Neuronal stem cell (in vitro differentiated cells): ENCODE measurements at regions not wholly inside any gene's neighbourhood (a gene's known extent, or its start where the extent isn't known, plus 50 kb on each side); places are given as distances from the start of the nearest gene placed in this dataset.

Experiments used
- DNase-seq: peaks from one replicate; pipeline ENCODE4 v3.0.0-alpha.2; 2013; ENCODE audit warnings: low spot score
- H2AFZ ChIP-seq: one replicate; pipeline ENCODE4 v1.6.1; 2013; ENCODE audit warnings: mild to moderate bottlenecking, low read length, inconsistent platforms
- H2AK5ac ChIP-seq: 2 replicates; pipeline ENCODE4 v1.6.1; 2013; ENCODE audit warnings: low read depth, mild to moderate bottlenecking, inconsistent platforms, low read length, moderate library complexity, mixed read lengths
- H2BK120ac ChIP-seq: 2 replicates; pipeline ENCODE4 v1.6.1; 2013; ENCODE audit warnings: low read depth, mild to moderate bottlenecking, inconsistent platforms, low read length, moderate library complexity, mixed read lengths
- H2BK12ac ChIP-seq: one replicate; pipeline ENCODE4 v1.6.1; 2013; ENCODE audit warnings: low read length, inconsistent platforms
- H2BK15ac ChIP-seq: 2 replicates; pipeline ENCODE4 v1.6.1; 2013; ENCODE audit warnings: mild to moderate bottlenecking, low read length, inconsistent platforms, mixed read lengths
- H2BK5ac ChIP-seq: one replicate; pipeline ENCODE4 v1.6.1; 2013; ENCODE audit warnings: inconsistent platforms, mild to moderate bottlenecking, low read length, moderate library complexity
- H3K14ac ChIP-seq: one replicate; pipeline ENCODE4 v1.6.1; 2013; ENCODE audit warnings: low read length, inconsistent platforms
- H3K18ac ChIP-seq: 2 replicates; pipeline ENCODE4 v1.6.1; 2013; ENCODE audit warnings: low read length, inconsistent platforms
- H3K23ac ChIP-seq: 2 replicates; pipeline ENCODE4 v1.6.1; 2013; ENCODE audit warnings: low read depth, mild to moderate bottlenecking, mixed read lengths, low read length, inconsistent platforms; ENCODE audit not compliant: poor library complexity
- H3K27ac ChIP-seq: replicated peaks from 3 replicates; pipeline ENCODE4 v1.5.1; 2013; ENCODE audit warnings: low read length, inconsistent platforms
- H3K27me3 ChIP-seq, 3 experiments: 2 replicates each; pipeline ENCODE4 v1.6.1; 2013; ENCODE audit warnings: low read length in 3 of 3, mild to moderate bottlenecking in 2 of 3, inconsistent platforms in 1 of 3, low read depth in 1 of 3, mixed read lengths in 1 of 3, moderate library complexity in 1 of 3; ENCODE audit not compliant: control insufficient read depth in 3 of 3, insufficient read depth in 3 of 3
- H3K36me3 ChIP-seq, 2 donors: replicated peaks in 1 of 2; 2 replicates each; pipeline ENCODE4 v1.6.1; 2013; ENCODE audit warnings: low read length in 2 of 2; ENCODE audit not compliant: control insufficient read depth in 2 of 2, insufficient read depth in 2 of 2
- H3K4ac ChIP-seq: 2 replicates; pipeline ENCODE4 v1.6.1; 2013; ENCODE audit warnings: inconsistent platforms, mild to moderate bottlenecking, low read length, moderate library complexity
- H3K4me1 ChIP-seq, 2 donors: 1 replicate in 1 of 2; 2 replicates in 1 of 2; pipeline ENCODE4 v1.6.1; 2013; ENCODE audit warnings: low read length in 2 of 2, low read depth in 1 of 2; ENCODE audit not compliant: control insufficient read depth in 2 of 2, insufficient read depth in 1 of 2
- H3K4me2 ChIP-seq: one replicate; pipeline ENCODE4 v1.6.1; 2013; ENCODE audit warnings: mild to moderate bottlenecking, low read length, inconsistent platforms; ENCODE audit not compliant: insufficient read depth, poor library complexity, severe bottlenecking
- H3K4me3 ChIP-seq, 2 donors: 2 replicates each; pipeline ENCODE4 v1.5.1; 2013; ENCODE audit warnings: low read length in 2 of 2, mild to moderate bottlenecking in 2 of 2, inconsistent platforms in 1 of 2, moderate library complexity in 1 of 2
- H3K79me1 ChIP-seq: one replicate; pipeline ENCODE4 v1.6.1; 2013; ENCODE audit warnings: low read depth, mild to moderate bottlenecking, inconsistent platforms, low read length, moderate library complexity
- H3K9ac ChIP-seq: one replicate; pipeline ENCODE4 v1.6.1; 2013; ENCODE audit warnings: mild to moderate bottlenecking, low read depth, low read length, inconsistent platforms; ENCODE audit not compliant: poor library complexity
- H3K9me3 ChIP-seq, 2 donors: replicated peaks in 1 of 2; 2 replicates each; pipeline versions ENCODE3 to v1.6.1; 2013; ENCODE audit warnings: low read length in 2 of 2, mild to moderate bottlenecking in 2 of 2, inconsistent platforms in 1 of 2, low read depth in 1 of 2, mixed read lengths in 1 of 2, moderate library complexity in 1 of 2; ENCODE audit not compliant: control insufficient read depth in 2 of 2, insufficient read depth in 1 of 2
- H4K8ac ChIP-seq: one replicate; pipeline ENCODE4 v1.6.1; 2013; ENCODE audit warnings: low read depth, mild to moderate bottlenecking, inconsistent platforms, low read length, moderate library complexity
- H4K91ac ChIP-seq: one replicate; pipeline ENCODE4 v1.6.1; 2013; ENCODE audit warnings: low read length, low read depth, mild to moderate bottlenecking, inconsistent platforms; ENCODE audit not compliant: poor library complexity
- WGBS, 2 donors: extraction: QIAGEN DNeasy Blood & Tissue Kit; methylation state at CpG; one replicate each; pipeline ENCODE4 v1.1.7; 2013; ENCODE audit warnings: missing lambda C conversion rate in 2 of 2, mixed read lengths in 1 of 2; ENCODE audit not compliant: insufficient read length in 2 of 2, insufficient replicate concordance in 1 of 2; ENCODE audit errors: extremely low coverage in 2 of 2; 5-methylcytosine and 5-hydroxymethylcytosine counted together

DNA sequence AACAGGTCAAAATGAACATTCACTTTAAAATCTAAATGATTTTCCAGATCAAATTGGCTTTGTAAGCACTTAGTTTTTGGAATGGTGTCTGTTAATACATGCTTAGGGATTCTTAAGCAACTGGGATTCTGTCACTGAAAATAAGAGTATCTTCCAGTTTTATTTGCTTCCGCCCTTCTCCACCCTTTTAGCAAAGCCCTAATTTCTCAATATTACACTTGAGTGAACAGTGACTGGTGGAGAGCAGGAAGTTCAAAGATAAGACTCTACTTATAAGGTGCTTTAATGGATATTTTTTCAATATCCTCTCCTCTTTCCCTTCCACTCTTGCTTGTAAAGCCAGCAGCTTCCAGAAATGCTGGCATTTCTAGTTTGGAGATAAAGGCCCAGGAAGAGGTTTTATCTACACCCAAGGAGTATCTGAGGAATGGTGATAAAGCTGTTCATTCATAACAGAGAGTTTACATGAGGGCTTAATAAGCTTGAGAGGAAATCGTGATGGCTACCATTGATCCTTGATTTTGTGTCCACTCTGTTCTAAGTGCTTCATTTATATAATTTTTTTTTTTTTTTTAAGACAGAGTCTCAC is 265.9 kb upstream of the PRICKLE1 start:
- WGBS, 2 donors: no CpG with 5 or more reads among the region's 2 CpGs
- DNase-seq: no peak

DNA sequence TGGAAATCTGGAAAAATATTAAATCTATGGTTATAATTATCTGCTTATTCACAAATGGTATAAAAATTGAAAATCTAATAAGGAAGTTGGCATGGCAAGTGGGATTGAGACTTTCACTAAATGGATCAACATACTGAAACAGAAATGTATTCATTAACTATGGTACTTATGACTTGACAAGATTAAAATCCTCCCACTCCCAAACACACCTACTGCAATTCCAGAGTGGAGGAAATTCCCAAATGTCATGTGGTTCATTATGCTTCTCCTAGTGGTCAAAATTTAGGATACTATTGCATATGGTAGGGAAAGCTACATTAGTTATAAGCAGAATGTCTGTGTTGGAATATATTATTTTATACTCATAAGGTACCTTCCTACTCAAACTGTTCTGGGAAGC is 265.3 kb upstream of the PRICKLE1 start:
- no peaks in the 10 kb centered on the region for H3K9me3 ChIP-seq
- H3K18ac ChIP-seq: no peak overlapping the region
- no peak overlapping the region for H4K91ac ChIP-seq
- no peak overlapping the region for H2AK5ac ChIP-seq
- H3K79me1 ChIP-seq: no peaks in the 10 kb centered on the region
- H3K4ac ChIP-seq: no peak overlapping the region
- H2AFZ ChIP-seq: no peak overlapping the region
- no peaks in the 10 kb centered on the region for H3K27me3 ChIP-seq
- H3K23ac ChIP-seq: no peak overlapping the region
- no peak overlapping the region for H2BK5ac ChIP-seq
- H2BK120ac ChIP-seq: no peak overlapping the region
- no peaks in the 10 kb centered on the region for H3K36me3 ChIP-seq
- H3K9ac ChIP-seq: no peak overlapping the region
- no peak overlapping the region for H3K4me2 ChIP-seq
- H3K4me3 ChIP-seq: no peak overlapping the region
- no peaks in the 10 kb centered on the region for H3K4me1 ChIP-seq
- H2BK15ac ChIP-seq: no peak overlapping the region
- no peak overlapping the region for H3K14ac ChIP-seq
- DNase-seq: no peak
- H3K27ac ChIP-seq: no peak overlapping the region
- H2BK12ac ChIP-seq: no peak overlapping the region
- no peak overlapping the region for H4K8ac ChIP-seq

More for the DNA sequence above, 265.9 kb upstream of the PRICKLE1 start:
- Histone ChIP-seq H4K91ac (no peak overlapping the region), H3K9ac (no peak overlapping the region), H3K4ac (no peak overlapping the region), H2BK15ac (no peak overlapping the region), H3K4me1 (no peaks in the 10 kb centered on the region), H2BK5ac (no peak overlapping the region), H3K9me3 (no peaks in the 10 kb centered on the region), H3K4me3 (no peak overlapping the region), H3K27me3 (no peaks in the 10 kb centered on the region), H3K23ac (no peak overlapping the region), H3K79me1 (no peaks in the 10 kb centered on the region), H4K8ac (no peak overlapping the region), H3K4me2 (no peak overlapping the region), H3K27ac (no peak overlapping the region), H3K18ac (no peak overlapping the region), H3K36me3 (no peaks in the 10 kb centered on the region), H2AK5ac (no peak overlapping the region), H2BK12ac (no peak overlapping the region), H3K14ac (no peak overlapping the region), H2BK120ac (no peak overlapping the region), H2AFZ (no peak overlapping the region)

DNA sequence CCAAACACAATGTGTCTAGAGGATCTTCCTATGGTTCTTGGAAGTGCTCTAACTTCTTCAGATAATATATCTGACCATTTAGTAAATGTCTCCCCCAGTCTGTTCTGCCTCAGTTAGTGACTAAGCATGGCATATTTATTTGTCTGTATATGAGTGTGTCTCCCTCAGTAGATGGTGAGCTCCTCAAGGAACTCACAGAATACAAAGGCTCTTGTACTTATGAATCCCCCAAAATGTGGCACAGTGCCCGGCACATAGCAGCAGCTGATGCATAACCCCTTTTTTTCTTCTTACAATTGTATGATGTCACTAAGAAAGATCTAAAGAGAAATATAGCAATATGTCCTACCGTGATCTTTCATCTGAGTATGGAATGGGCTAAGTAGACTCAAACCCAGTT is 264.7 kb upstream of the PRICKLE1 start:
- Histone ChIP-seq H3K36me3 (no peaks in the 10 kb centered on the region), H3K4me2 (no peak overlapping the region), H3K23ac (no peak overlapping the region), H3K14ac (no peak overlapping the region), H3K4me1 (no peaks in the 10 kb centered on the region), H3K18ac (no peak overlapping the region), H3K4me3 (no peak overlapping the region), H2BK15ac (no peak overlapping the region), H3K27me3 (no peaks in the 10 kb centered on the region), H2AFZ (no peak overlapping the region), H2BK12ac (no peak overlapping the region), H3K9me3 (no peaks in the 10 kb centered on the region), H4K8ac (no peak overlapping the region), H2BK120ac (no peak overlapping the region), H4K91ac (no peak overlapping the region), H3K4ac (no peak overlapping the region), H3K79me1 (no peaks in the 10 kb centered on the region), H2AK5ac (no peak overlapping the region), H2BK5ac (no peak overlapping the region), H3K9ac (no peak overlapping the region), H3K27ac (no peak overlapping the region)
- no peak for DNase-seq
- no CpG with 5 or more reads among the region's 2 CpGs for WGBS, 2 donors

DNA sequence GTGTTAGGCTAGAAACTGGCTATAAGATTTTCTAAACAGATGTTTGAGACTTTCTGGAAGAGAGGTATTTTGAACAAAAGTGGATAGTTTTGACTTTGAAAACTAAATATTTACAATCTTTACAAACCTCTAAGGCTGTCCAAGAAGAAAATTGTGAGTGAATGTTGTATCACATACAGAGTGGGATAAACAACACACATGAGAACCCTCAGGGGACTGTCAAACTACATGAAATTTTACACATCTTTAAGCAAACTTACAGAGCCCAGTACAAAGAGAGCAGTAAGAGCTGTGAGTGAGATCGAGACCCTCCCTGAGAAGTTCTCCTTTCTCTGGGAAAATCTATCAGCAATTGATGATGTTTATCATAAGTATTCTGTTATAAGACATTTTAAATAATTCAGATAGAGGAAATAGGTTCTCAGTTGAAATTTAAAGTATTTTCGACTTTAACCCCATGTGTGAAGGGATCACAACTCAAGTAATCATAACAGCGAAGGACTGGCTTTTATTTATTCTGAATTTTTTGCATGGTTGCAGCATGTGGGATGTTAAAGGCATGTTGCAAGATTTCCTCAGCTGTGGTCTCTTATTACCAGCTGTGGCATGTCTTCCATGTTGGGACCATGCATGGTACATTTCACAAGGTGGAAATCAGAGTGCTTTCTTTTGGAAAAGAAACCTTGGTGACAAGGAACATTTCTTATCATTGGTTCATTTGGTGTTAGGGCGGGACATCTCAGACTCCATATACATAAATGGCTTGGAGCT is 264.0 kb upstream of the PRICKLE1 start:
- WGBS, 2 donors: no CpG with 5 or more reads among the region's 4 CpGs
- no peaks in the 10 kb centered on the region for H3K4me1 ChIP-seq
- H2BK120ac ChIP-seq: no peak overlapping the region

More for the DNA sequence above, 264.0 kb upstream of the PRICKLE1 start:
- Histone ChIP-seq H2BK5ac (no peak overlapping the region), H4K8ac (no peak overlapping the region), H3K4ac (no peak overlapping the region), H2BK12ac (no peak overlapping the region), H3K36me3 (no peaks in the 10 kb centered on the region), H2BK15ac (no peak overlapping the region), H3K4me3 (no peak overlapping the region), H3K18ac (no peak overlapping the region), H3K79me1 (no peaks in the 10 kb centered on the region), H3K9ac (no peak overlapping the region), H3K4me2 (no peak overlapping the region), H3K27me3 (no peaks in the 10 kb centered on the region), H3K27ac (no peak overlapping the region), H2AK5ac (no peak overlapping the region), H3K9me3 (no peaks in the 10 kb centered on the region), H3K14ac (no peak overlapping the region), H4K91ac (no peak overlapping the region), H2AFZ (no peak overlapping the region), H3K23ac (no peak overlapping the region)
- no peak for DNase-seq
